AG20443 (cell line): ENCODE measurements at regions not wholly inside any gene's neighbourhood (a gene's known extent, or its start where the extent isn't known, plus 50 kb on each side); places are given as distances from the start of the nearest gene placed in this dataset.

ENCODE experiments used
- DNase-seq: peaks from one replicate; pipeline ENCODE4 v3.0.0; 2012; ENCODE audit warnings: low spot score, mixed read lengths

DNA sequence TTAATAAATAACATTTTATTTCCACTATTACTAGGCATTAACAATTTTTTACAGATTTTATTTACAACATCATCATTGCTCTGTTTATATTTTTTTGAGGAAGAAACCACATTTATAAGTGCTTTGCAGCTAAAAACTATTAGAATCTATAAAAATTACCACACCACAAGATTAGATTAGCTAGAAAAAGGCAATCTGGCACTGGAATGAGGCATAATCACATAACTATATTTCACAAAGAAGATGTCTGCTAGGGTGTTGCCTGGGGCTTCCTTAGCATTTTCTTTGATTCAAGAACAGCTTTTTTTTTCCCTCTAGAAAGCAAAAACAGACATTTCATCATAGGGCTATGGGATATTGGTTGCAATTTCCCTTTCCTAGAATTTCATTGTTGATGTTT, 2169.2 kb downstream of the MRPL39 start:
- no peak for DNase-seq

DNA sequence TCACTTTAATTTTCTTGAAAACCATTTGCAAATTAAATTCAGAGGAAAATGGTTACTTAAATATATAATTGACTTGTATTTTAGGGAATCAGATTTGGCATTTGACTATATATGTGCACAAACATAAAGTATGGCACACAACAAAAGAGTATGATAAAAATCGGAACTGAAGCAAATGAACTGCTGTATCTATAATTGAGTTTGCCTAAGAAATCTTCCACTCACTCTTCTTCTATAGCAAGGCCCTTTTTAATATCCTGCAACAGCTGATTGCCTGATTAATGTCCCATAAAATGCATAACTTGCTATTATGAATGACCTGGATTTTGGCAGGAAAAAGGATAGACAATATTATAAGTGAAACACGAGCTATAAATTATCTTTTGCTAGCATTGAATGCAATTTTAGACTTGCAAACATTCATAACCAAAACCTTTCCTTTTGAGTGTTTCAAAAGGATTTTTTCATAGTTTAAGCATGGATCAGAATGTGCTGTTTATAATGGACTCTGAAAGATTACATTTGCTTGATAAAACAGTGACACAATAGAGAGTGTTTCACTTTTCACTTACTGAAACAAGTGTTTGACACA, 2204.3 kb downstream of the MRPL39 start:
- no peak for DNase-seq

DNA sequence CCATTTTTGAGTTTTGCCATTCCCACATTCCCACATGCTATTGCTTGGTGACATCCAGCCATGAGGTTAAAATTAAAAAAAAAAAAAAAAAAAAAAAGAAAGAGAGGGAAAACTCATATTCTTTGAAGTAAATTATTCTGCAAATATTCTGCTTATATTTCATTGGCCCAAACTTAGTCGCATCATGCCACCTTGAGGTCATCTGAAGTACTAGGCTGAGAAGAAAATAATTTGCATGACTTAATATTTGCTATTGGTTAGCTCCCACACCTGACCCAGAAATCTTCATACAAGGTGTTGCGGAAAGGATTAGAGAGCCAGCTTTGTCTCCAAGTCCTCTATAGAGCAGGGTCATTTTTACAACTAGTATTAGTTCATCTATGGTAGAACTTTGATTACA, 2206.0 kb downstream of the MRPL39 start:
- no peak for DNase-seq

DNA sequence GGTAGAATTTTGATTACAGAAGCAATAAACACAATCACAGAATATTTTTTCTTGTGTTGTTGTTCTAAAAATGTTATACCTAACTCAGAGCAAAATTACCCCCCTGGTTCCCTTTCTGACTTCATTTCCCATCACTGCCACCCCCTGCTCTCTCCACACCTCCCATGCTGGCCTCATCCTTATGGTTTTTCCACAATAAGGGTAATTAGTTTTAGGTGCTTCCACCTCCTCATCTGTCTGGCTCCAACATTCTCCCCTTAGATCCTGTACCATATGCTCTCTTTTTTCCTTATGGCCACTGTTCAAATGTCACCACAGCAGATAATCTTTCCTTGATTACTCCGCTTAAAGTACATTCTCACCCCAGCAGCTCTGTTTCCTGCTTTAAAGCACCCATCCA, 2208.6 kb downstream of the MRPL39 start:
- DNase-seq: no peak

DNA sequence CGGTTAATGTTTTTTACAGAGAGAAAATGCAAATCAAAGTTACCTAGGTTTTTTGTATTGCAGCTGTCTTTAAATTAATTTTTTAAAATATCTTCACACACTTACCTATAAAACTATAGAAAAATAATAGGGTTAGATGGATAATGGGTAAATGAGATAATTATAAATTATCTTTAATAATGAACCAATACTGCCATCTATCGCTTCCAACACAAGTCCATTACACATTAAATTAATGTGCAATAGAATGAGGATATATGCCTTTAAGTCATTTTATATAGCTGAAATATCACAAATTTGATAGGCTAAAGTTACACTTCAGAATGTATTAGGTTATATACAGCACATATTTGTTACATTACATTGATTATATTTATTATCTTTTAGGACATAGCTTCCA, 2212.8 kb downstream of the MRPL39 start:
- no peak for DNase-seq

DNA sequence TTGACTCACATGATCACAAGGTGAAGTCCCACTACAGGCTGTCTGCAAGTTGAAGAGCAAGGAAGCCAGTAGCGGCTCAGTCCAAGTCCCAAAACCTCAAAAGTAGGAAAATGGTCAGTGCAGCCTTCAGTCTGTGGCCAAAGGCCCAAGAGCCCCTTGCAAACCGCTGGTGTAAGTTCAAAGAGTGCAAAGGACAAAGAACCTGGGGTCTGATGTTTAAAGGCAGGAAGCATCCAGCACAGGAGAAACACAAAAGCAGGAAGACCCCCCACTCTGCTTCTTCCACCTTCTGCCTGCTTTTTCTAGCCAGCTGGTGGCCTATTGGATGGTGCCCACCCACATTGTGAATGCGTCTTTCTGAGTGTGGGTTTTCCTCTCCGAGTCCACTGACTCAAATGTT, 2222.6 kb downstream of the MRPL39 start:
- no peak for DNase-seq

DNA sequence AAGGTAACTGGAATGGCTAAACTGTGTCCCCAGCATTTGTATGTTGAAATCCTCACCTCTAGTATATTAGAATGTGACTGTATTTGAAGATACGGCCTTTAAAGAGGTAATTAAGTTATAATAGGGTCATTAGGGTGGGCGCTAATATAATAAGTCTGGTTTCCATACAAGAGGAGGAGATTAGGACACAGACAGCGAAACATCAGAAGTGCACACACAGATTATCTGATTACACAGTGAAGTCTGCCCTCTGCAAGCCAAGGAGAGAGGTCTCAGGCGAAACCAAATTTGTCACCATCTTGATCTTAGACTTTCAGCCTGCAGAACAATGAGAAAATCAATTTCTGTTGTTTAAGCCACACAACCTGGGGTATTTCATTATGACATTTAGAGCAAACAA, 2233.1 kb downstream of the MRPL39 start:
- DNase-seq: no peak

DNA sequence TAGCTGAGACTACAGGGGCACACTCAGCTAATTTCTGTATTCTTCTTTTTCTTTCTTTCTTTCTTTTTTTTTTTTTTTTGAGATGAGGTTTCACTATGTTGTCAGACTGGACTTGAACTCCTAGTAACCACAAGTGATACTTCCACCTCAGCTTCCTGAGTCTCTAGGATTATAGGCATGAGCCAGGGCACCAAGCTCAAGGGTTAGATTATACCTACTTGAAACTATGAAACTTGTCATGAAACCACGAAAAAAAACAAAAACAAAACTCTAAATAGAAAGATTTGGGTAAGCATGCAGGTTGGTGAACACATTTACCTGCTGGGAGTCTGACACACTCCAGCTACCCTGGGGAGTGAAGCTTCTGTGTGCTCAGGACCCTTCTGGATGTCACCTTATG, 2250.4 kb downstream of the MRPL39 start:
- DNase-seq: no peak

DNA sequence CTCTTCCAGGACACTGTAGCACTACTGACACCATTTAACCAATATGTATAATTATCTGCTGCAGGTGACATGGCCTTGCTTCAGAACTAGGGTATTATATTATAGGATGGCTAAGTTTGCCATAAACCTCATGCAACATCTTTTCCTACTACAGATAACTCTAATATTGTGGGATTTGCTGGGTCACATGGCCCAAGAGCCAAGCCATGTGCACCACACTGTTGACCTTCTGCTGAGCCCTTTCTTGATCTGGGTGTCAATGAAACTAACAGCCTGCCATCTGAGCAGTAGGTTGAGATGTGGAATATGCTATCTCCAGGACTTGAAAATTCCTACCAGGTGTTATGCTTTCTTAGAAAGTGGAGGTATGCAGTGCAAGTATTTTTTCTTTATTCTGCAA, 2291.1 kb downstream of the MRPL39 start:
- DNase-seq: no peak

DNA sequence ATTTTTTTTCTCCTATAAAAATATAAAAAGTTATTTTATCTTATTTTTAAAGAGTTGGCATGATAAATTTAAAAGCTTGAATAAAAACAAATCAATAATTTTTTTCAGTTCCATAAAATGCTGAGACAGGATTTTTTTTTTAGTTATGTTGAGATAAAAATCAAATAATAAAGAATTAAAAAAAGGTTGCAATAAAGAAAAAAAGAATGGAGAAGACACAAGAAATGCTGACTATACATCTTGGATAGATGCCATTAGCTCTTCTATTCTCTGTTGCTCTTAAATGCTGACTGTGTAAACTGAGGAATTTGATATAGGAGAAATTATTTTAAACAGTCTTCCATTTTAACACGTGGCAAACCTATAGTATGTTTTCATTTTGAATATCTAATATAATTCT, 2298.5 kb downstream of the MRPL39 start:
- no peak for DNase-seq

DNA sequence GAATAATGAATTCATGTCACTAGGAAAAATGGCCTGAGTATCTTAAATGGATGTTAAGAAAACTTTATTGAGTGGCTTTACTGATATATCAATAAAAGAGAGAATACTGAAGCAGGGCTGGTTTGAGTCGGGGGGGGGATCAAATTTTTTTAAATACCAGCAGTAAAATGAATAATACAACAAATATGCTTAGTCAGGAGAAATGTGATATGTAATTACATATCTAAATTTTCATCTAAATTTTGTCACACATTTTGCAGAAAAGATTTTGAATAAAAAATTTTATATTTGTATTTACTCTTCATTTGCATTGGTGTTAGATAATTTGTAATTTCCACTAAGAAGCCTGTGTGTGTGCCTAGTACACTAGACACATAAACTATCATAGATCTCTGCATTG, 2300.2 kb downstream of the MRPL39 start:
- no peak for DNase-seq

DNA sequence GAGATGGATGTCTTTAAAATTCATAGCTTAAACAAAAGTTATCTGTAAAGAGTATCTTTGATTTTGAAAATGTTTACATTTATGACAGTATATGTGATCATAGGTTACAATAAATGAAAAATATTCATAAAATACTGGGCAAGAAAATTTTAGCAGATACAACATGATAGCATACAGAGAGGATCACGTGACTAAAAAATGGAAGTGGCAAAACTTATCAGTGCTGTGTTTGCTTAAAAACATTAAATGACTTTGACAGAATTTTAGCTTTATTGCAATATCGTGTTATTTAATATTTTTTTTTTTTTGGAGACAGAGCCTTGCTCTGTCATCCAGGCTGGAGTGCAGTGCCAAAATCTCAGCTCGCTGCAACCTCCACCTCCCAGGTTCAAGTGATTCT, 2294.1 kb downstream of the NCAM2 start:
- no peak for DNase-seq

DNA sequence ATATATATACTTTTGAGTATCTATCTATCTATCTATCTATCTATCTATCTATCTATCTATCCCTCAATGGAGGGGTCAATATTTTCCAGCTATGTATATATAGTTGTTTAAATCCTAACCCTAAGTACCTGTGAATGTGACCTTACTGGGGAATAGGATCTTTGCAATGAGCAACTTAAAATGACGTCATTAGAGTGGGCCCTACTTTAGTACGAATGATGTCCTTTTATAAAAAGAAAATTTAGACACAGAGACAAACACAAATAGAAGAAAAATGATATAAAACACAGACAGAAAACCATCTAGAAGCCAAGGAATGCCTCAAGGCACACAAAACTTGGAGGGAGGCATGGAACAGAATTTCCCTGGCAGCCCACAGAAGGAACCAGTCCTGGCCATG, 2283.7 kb downstream of the NCAM2 start:
- DNase-seq: no peak

DNA sequence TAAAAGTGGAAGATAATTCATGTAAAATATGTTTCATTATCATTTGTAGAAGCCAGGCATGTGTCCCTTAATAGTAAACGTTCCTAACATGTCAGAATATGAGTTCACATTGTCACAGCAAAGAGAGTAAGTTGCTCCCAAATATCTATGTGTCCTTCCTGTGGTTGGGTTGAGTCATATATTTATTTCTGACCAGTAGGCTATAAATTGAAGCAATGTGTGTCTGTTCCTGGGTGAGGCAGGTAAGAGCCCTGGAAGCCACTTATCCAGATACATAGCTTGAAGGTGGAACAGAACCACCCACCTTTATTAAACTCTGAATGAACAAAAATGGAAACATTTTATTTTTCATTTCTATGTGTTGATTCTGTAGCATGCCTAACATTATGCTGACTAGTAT, 2251.6 kb downstream of the NCAM2 start:
- no peak for DNase-seq

DNA sequence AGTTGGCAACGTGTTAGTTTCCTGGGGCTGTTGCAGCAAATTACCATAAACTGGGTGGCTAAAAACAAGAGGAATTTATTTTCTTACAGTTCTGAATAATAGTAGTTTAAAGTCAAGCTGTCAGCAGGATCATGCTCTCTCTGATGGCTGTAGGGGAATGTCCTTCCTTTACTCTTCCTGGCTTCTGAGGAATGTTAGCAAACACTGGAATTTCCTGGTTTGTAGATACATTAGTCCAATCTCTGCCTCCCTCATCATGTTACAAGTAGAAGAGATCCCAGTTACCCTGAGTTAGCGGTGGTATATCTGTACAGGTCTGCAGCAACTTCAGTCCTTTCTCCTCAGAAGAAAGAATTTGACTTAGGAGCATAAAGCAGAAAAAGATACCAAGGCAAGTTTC, 2249.1 kb downstream of the NCAM2 start:
- DNase-seq: no peak

DNA sequence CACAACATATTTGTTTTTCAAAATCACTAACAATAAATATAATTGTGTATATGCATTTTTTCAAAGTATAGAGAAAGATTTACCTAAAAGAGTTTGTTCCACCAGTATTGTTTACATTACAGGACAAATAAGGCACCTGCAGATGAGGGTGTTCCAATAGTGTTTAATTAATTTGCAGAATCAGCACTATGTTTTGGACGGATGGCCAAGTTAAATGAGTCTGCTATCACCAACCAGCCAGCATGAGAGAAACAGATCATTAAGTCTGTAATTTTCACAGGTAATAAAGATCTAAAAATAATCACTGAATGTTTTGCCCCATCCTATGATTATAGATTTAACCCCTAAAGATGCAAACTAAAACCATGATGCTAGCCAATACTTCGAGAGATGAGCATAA, 2247.0 kb downstream of the NCAM2 start:
- no peak for DNase-seq

DNA sequence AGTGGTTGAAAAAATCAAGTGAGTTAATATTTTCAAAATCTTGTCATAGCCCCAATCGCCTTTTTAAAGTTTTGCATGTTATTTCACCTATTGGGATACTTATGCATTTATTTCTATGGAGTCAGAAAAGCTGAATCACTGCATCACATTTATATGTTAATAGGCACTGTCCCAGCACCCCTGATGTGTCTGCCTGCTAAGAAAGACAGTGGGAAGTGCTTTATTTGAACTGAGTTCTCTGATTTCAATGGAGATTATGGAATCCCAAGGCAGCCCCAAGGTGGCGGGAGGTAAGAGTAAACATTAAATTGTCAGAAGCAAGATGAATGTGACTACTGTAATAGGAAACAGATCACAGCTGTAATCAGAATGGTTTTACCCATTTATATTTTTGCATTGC, 2225.7 kb downstream of the NCAM2 start:
- DNase-seq: no peak

DNA sequence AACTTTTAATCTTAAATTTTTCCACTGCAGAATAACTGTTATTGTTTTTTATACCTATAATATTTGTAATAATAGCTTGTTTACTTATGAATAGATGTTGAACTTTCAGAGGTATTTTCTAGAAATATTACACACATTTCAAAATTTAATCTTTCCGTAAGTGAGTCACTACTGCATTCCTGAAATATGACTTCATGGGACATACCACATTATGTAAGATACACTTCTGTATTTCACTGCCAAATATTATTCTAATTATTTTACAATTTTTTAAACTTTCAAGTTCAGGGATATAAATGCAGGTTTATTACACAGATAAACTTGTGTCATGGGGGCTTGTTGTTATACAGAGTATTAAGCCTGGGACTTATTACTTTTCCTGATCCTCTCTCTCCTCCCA, 2220.5 kb downstream of the NCAM2 start:
- DNase-seq: no peak

DNA sequence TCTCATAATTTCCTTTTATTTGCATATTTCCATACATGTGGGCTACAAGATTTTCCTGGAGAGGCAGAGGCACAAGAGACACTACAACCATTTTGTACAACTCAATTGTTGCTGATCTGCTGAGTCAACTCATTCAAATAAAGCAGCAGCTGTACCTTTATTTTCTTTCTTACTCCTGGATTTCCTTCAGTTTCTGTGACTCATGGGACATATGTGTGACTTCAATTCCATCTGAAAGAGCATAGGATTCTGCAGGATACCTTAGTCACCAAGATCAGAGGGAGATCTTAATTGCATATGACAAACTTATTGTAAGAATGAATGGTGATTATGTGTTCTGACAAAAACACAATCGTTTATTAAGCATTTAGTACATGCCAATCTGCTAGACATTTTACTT, 2219.4 kb downstream of the NCAM2 start:
- no peak for DNase-seq

DNA sequence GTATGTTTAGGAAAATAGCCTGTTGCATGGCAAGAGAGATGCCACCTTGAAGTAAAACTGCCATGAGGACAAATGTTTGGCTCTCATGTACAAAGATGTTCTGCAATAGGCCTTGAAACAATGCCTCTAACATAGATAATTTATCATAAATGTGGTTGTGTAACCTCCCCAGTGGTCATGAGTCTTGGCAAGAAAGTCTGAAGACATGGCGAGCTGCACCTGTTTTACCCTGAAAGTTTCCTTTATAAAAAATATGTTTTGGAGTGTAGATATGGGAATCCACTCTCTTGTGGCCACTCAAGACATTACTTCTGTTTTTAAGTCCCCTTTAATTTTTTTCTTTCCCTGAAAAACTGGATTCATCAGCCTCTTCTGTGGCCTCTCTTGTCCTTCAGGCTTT, 2217.1 kb downstream of the NCAM2 start:
- DNase-seq: no peak
